ENCODE measurements at regions not wholly inside any gene's neighbourhood (a gene's known extent, or its start where the extent isn't known, plus 50 kb on each side); places are given as distances from the start of the nearest gene placed in this dataset.

DNA sequence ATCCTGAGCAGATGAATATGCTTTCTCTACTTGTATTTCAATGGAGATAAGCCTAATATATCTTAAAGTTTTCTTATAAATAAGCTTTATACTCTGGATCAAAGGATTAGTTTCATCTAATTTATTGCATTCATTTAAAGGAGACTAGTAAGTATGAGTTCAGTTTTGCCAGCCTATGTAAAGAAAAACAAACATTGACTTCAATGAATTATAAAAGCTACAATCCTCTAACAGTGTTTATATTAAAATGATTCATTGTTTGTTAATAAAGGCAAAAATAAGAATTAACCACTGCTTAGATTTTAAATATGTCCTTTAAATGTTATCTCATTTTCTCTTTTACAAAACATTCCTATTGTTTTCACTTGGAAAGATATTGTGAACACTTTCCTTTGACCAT, 566.0 kb downstream of the EPHA4 start:
- TF ChIP-seq EZH2 (IDR thresholded peaks at IDR 0.05; ENCODE audit: borderline replicate concordance) (no peak), EZH2phosphoT487 (IDR thresholded peaks at IDR 0.05; ENCODE audit: low read depth, severe bottlenecking, unreplicated experiment) (no peak)
- TF ChIP-seq, protein P1, sequence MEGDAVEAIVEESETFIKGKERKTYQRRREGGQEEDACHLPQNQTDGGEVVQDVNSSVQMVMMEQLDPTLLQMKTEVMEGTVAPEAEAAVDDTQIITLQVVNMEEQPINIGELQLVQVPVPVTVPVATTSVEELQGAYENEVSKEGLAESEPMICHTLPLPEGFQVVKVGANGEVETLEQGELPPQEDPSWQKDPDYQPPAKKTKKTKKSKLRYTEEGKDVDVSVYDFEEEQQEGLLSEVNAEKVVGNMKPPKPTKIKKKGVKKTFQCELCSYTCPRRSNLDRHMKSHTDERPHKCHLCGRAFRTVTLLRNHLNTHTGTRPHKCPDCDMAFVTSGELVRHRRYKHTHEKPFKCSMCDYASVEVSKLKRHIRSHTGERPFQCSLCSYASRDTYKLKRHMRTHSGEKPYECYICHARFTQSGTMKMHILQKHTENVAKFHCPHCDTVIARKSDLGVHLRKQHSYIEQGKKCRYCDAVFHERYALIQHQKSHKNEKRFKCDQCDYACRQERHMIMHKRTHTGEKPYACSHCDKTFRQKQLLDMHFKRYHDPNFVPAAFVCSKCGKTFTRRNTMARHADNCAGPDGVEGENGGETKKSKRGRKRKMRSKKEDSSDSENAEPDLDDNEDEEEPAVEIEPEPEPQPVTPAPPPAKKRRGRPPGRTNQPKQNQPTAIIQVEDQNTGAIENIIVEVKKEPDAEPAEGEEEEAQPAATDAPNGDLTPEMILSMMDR (IDR thresholded peaks at IDR 0.05; ENCODE audit: poor library complexity), result no peak
- H3K79me2 ChIP-seq, result no peaks in the 10 kb centered on the region

GRCh38 chr2:221016551-221016950, 555.6 kb downstream of the EPHA4 start:
- WGBS (ENCODE audit: low lambda C conversion rate, missing lambda C conversion rate), result 90% methylated on average over 2 of the region's 2 CpGs
- H4K20me1 ChIP-seq (ENCODE audit: insufficient read depth, poor library complexity, severe bottlenecking), result no peaks in the 10 kb centered on the region
- H3K27ac ChIP-seq, result no peak overlapping the region
- H3K9me3 ChIP-seq (ENCODE audit: low read depth), result no peaks in the 10 kb centered on the region
- no peak overlapping the region for H2AFZ ChIP-seq
- no peaks in the 10 kb centered on the region for H3K36me3 ChIP-seq (replicated peaks; ENCODE audit: insufficient read depth, low read depth)
- no peak for TF ChIP-seq EZH2phosphoT487 (IDR thresholded peaks at IDR 0.05; ENCODE audit: low read depth, severe bottlenecking, unreplicated experiment)
- TF ChIP-seq, protein P1 (IDR thresholded peaks at IDR 0.05; ENCODE audit: poor library complexity), result no peak
- TF ChIP-seq EZH2 (IDR thresholded peaks at IDR 0.05; ENCODE audit: borderline replicate concordance), result no peak
- H3K27me3 ChIP-seq, result no peaks in the 10 kb centered on the region
- H3K4me3 ChIP-seq, result no peak overlapping the region
- H3K9me2 ChIP-seq (replicated peaks; ENCODE audit: insufficient read depth), result no peaks in the 10 kb centered on the region
- H3K4me1 ChIP-seq (ENCODE audit: insufficient read depth), result peaks cover 4% of the 10 kb centered on the region
- DNase-seq (ENCODE audit: low spot score), result no peak
- no peak overlapping the region for H3K4me2 ChIP-seq
- H3K79me2 ChIP-seq, result no peaks in the 10 kb centered on the region

More for the DNA sequence above, 566.0 kb downstream of the EPHA4 start:
- H4K20me1 ChIP-seq (ENCODE audit: insufficient read depth, poor library complexity, severe bottlenecking), result no peaks in the 10 kb centered on the region
- peaks cover 10% of the 10 kb centered on the region for H3K4me1 ChIP-seq (ENCODE audit: insufficient read depth)
- H3K27ac ChIP-seq, result no peak overlapping the region
- no peaks in the 10 kb centered on the region for H3K9me2 ChIP-seq (replicated peaks; ENCODE audit: insufficient read depth)
- H3K36me3 ChIP-seq (replicated peaks; ENCODE audit: insufficient read depth, low read depth), result no peaks in the 10 kb centered on the region
- no peak overlapping the region for H2AFZ ChIP-seq
- no peak for DNase-seq (ENCODE audit: low spot score)
- no peak overlapping the region for H3K4me2 ChIP-seq
- no peak overlapping the region for H3K4me3 ChIP-seq
- no peaks in the 10 kb centered on the region for H3K27me3 ChIP-seq
- no peaks in the 10 kb centered on the region for H3K9me3 ChIP-seq (ENCODE audit: low read depth)

DNA sequence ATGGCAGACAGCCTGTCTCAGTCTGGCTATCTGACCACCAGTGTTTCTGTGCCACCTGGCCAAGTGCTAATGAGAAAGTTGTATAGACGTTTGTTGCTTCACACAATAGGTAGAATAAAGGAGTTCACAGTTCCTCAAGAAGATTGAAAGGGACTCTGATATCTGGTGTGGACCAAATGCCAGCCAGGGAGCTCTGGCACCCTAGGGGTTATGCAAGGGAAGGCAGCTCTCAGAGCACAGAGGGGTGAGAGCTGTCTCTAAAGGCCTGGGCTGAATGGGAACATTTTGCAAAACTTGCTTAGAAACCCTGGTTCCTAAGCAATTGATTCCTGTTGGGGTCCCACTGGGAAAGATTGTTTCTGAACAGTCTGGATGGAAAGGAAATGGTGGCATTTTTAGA, 553.8 kb downstream of the EPHA4 start:
- H4K20me1 ChIP-seq (ENCODE audit: insufficient read depth, poor library complexity, severe bottlenecking), result no peaks in the 10 kb centered on the region
- no peaks in the 10 kb centered on the region for H3K9me3 ChIP-seq (ENCODE audit: low read depth)
- WGBS (ENCODE audit: low lambda C conversion rate, missing lambda C conversion rate), result 75% methylated on average over 1 of the region's 1 CpG
- DNase-seq (ENCODE audit: low spot score), result no peak
- no peaks in the 10 kb centered on the region for H3K9me2 ChIP-seq (replicated peaks; ENCODE audit: insufficient read depth)
- no peak overlapping the region for H3K4me3 ChIP-seq
- H3K27ac ChIP-seq, result no peak overlapping the region
- peaks cover 4% of the 10 kb centered on the region for H3K4me1 ChIP-seq (ENCODE audit: insufficient read depth)
- TF ChIP-seq, protein P1 (IDR thresholded peaks at IDR 0.05; ENCODE audit: poor library complexity), result no peak
- TF ChIP-seq EZH2phosphoT487 (IDR thresholded peaks at IDR 0.05; ENCODE audit: low read depth, severe bottlenecking, unreplicated experiment), result no peak
- no peaks in the 10 kb centered on the region for H3K36me3 ChIP-seq (replicated peaks; ENCODE audit: insufficient read depth, low read depth)
- no peaks in the 10 kb centered on the region for H3K79me2 ChIP-seq
- H2AFZ ChIP-seq, result no peak overlapping the region
- H3K27me3 ChIP-seq, result no peaks in the 10 kb centered on the region
- H3K4me2 ChIP-seq, result no peak overlapping the region

- TF ChIP-seq, protein P1 (IDR thresholded peaks at IDR 0.05; ENCODE audit: poor library complexity), result no peak
- TF ChIP-seq EZH2 (IDR thresholded peaks at IDR 0.05; ENCODE audit: borderline replicate concordance) (no peak), EZH2phosphoT487 (IDR thresholded peaks at IDR 0.05; ENCODE audit: low read depth, severe bottlenecking, unreplicated experiment) (no peak)
- no peaks in the 10 kb centered on the region for H3K27me3 ChIP-seq
- no peaks in the 10 kb centered on the region for H3K9me3 ChIP-seq (ENCODE audit: low read depth)
- no peak for DNase-seq (ENCODE audit: low spot score)
- no peak overlapping the region for H3K4me3 ChIP-seq
- no peaks in the 10 kb centered on the region for H3K36me3 ChIP-seq (replicated peaks; ENCODE audit: insufficient read depth, low read depth)
- no peak overlapping the region for H2AFZ ChIP-seq
- WGBS (ENCODE audit: low lambda C conversion rate, missing lambda C conversion rate), result 67% methylated on average over 5 of the region's 5 CpGs
- H3K4me2 ChIP-seq, result no peak overlapping the region
- H3K4me1 ChIP-seq (ENCODE audit: insufficient read depth), result peaks cover 1% of the 10 kb centered on the region
- no peaks in the 10 kb centered on the region for H3K79me2 ChIP-seq
- H4K20me1 ChIP-seq (ENCODE audit: insufficient read depth, poor library complexity, severe bottlenecking), result no peaks in the 10 kb centered on the region
- H3K27ac ChIP-seq, result no peak overlapping the region
- no peaks in the 10 kb centered on the region for H3K9me2 ChIP-seq (replicated peaks; ENCODE audit: insufficient read depth)
These were observed 552.4 kb downstream of the EPHA4 start for GRCh38 chr2:221019668-221020067.

All from hepatocyte (in vitro differentiated cells).